Uterus (tissue), 3 donors: ENCODE measurements at regions not wholly inside any gene's neighbourhood (a gene's known extent, or its start where the extent isn't known, plus 50 kb on each side); places are given as distances from the start of the nearest gene placed in this dataset.

ENCODE experiments used
- DNase-seq, 2 donors: peaks; one replicate each; pipeline ENCODE4 v3.0.0-alpha.2; 2019 to 2020
- H3K27ac ChIP-seq, 2 donors: fragments of 200-600 bp; sonication (generic); 1 replicate in 1 of 2; 2 replicates in 1 of 2; pipeline ENCODE4 v1.5.1; 2016 to 2018
- H3K27me3 ChIP-seq, 2 donors: fragments of 200-600 bp; sonication (generic); one replicate each; pipeline ENCODE4 v1.5.1; 2018 to 2019; ENCODE audit warnings: control low read depth in 1 of 2
- H3K36me3 ChIP-seq, 2 donors: fragments of 200-600 bp; sonication (generic); one replicate each; pipeline ENCODE4 v1.5.1; 2019; ENCODE audit warnings: control low read depth in 1 of 2
- H3K4me1 ChIP-seq, 2 donors: fragments of 200-600 bp; sonication (generic); one replicate each; pipeline ENCODE4 v1.5.1; 2018 to 2019; ENCODE audit warnings: control low read depth in 1 of 2
- H3K4me3 ChIP-seq, 2 donors: fragments of 200-600 bp; sonication (generic); 1 replicate in 1 of 2; 2 replicates in 1 of 2; pipeline ENCODE4 v1.5.1; 2018 to 2019; ENCODE audit warnings: mild to moderate bottlenecking in 1 of 2
- H3K9me3 ChIP-seq, 2 donors: fragments of 200-600 bp; sonication (generic); one replicate each; pipeline ENCODE4 v1.5.1; 2019; ENCODE audit warnings: control low read depth in 1 of 2
- CTCF ChIP-seq, 4 experiments: fragments of 200-600 bp in 2 of 4; fragments of 450-650 bp in 2 of 4; sonication (generic) in 2 of 4; IDR thresholded peaks; one replicate each; pipeline ENCODE4 v1.5.1; 2016 to 2019; ENCODE audit warnings: antibody characterized with exemption in 4 of 4, mild to moderate bottlenecking in 2 of 4, moderate library complexity in 1 of 4
- POLR2A ChIP-seq, 2 donors: fragments of 450-650 bp; IDR thresholded peaks; one replicate each; pipeline ENCODE4 v1.6.1; 2016; ENCODE audit warnings: antibody characterized with exemption in 2 of 2, mild to moderate bottlenecking in 1 of 2, moderate library complexity in 1 of 2
- intact Hi-C: fragments of 100-400 bp; cut with DNase I; formaldehyde crosslinking; loops from one replicate; pipeline ENCODE4 v1.15.1; 2023; ENCODE audit warnings: low total_unique reads
- donor health status: DM: yes; HTN: yes; CAD: no.

GRCh38 chr19:33878910-33879810, 82.5 kb downstream of the KCTD15 start:
- H3K4me1 ChIP-seq = no peaks in the 10 kb centered on the region
- H3K9me3 ChIP-seq = no peaks in the 10 kb centered on the region
- TF ChIP-seq CTCF (IDR thresholded peaks at IDR 0.05) (no peak), POLR2A (IDR thresholded peaks at IDR 0.05) (no peak)
- intact Hi-C loops = no loop called here
- H3K27me3 ChIP-seq = no peaks in the 10 kb centered on the region
- H3K4me3 ChIP-seq = no peak overlapping the region
- no peak overlapping the region for H3K27ac ChIP-seq
- no peak for DNase-seq
- no peaks in the 10 kb centered on the region for H3K36me3 ChIP-seq

GRCh38 chr19:33879818-33880575, 83.3 kb downstream of the KCTD15 start:
- no peak for TF ChIP-seq CTCF (IDR thresholded peaks at IDR 0.05)
- TF ChIP-seq POLR2A (IDR thresholded peaks at IDR 0.05) = no peak
- no peak for DNase-seq
- H3K9me3 ChIP-seq = no peaks in the 10 kb centered on the region
- H3K4me1 ChIP-seq = no peaks in the 10 kb centered on the region
- H3K27me3 ChIP-seq = no peaks in the 10 kb centered on the region
- intact Hi-C loops = no loop called here
- no peak overlapping the region for H3K27ac ChIP-seq
- H3K36me3 ChIP-seq = no peaks in the 10 kb centered on the region
- H3K4me3 ChIP-seq = no peak overlapping the region

GRCh38 chr19:33883859-33884519, 87.3 kb downstream of the KCTD15 start:
- H3K9me3 ChIP-seq = no peaks in the 10 kb centered on the region
- H3K27ac ChIP-seq = no peak overlapping the region
- no peaks in the 10 kb centered on the region for H3K36me3 ChIP-seq
- H3K4me1 ChIP-seq = no peaks in the 10 kb centered on the region
- no peaks in the 10 kb centered on the region for H3K27me3 ChIP-seq
- intact Hi-C loops = no loop called here
- TF ChIP-seq POLR2A (IDR thresholded peaks at IDR 0.05) (no peak), CTCF (IDR thresholded peaks at IDR 0.05) (no peak)
- no peak overlapping the region for H3K4me3 ChIP-seq
- DNase-seq = no peak

- Histone ChIP-seq H3K9me3 (no peaks in the 10 kb centered on the region), H3K4me1 (no peaks in the 10 kb centered on the region), H3K27ac (no peak overlapping the region), H3K36me3 (no peaks in the 10 kb centered on the region), H3K4me3 (no peak overlapping the region), H3K27me3 (no peaks in the 10 kb centered on the region)
- no peak for TF ChIP-seq CTCF (IDR thresholded peaks at IDR 0.05)
- TF ChIP-seq POLR2A (IDR thresholded peaks at IDR 0.05) = no peak
- no peak for DNase-seq
- intact Hi-C loops = no loop called here
Measured at GRCh38 chr19:33885236-33885635, 88.6 kb downstream of the KCTD15 start.
